ENCODE measurements at regions not wholly inside any gene's neighbourhood (a gene's known extent, or its start where the extent isn't known, plus 50 kb on each side); places are given as distances from the start of the nearest gene placed in this dataset.

GRCh38 chr6:86028776-86029175, 386.1 kb upstream of the SYNCRIP start:
- TF ChIP-seq CTCF (conservative IDR thresholded peaks at IDR 0.05; ENCODE audit: low read depth, low read length): no peak
- no peak for TF ChIP-seq EZH2phosphoT487 (IDR thresholded peaks at IDR 0.05; ENCODE audit: borderline replicate concordance, low read length)
- no peak for TF ChIP-seq EZH2 (IDR thresholded peaks at IDR 0.05; ENCODE audit: low read length, unreplicated experiment)

Measured in PC-3 (cell line).